ENCODE measurements at regions not wholly inside any gene's neighbourhood (a gene's known extent, or its start where the extent isn't known, plus 50 kb on each side); places are given as distances from the start of the nearest gene placed in this dataset.

DNA sequence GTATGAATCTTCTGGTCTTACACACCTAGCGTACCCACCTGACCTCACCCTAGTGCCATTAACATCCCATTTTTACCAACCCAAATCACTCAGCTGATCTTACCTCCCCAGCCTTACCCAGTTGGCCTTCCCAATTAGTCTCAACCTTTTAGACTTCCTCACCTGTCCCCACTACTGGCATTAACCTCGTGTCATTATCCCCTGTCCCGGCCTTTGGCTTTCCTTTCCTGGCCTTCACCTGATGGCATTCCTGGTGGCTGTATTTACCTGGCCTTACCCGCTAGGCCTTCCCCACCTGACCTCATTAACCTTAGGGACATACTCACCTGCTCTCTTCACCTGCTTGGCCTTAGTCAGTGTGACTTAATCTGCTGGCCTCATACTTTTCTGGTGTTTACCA lies 104.1 kb downstream of the IL12A start:
- Histone ChIP-seq H3K4me1 (ENCODE audit: control insufficient read depth in 2 of 2, insufficient read depth in 2 of 2, low read length in 2 of 2) (no peaks in the 10 kb centered on the region), H3K9me3 (ENCODE audit: control insufficient read depth in 2 of 3, low read length in 3 of 3) (no peaks in the 10 kb centered on the region), H3K4me3 (ENCODE audit: low read length) (no peak overlapping the region), H3K36me3 (ENCODE audit: control insufficient read depth in 2 of 3, insufficient read depth in 3 of 3, low read length in 3 of 3) (no peaks in the 10 kb centered on the region), H3K27ac (ENCODE audit: low read depth, low read length) (no peak overlapping the region), H3K27me3 (ENCODE audit: control insufficient read depth in 2 of 2, insufficient read depth in 2 of 2, low read length in 2 of 2) (no peaks in the 10 kb centered on the region)
- DNase-seq (no peak), ATAC-seq (no peak)
- Mint-ChIP-seq H3K9me3 (peaks cover 0 to 10% (median 0%) of the 10 kb centered on the region in 11 donors), H3K4me1 (no peaks in the 10 kb centered on the region), H3K4me3 (no peak overlapping the region), H3K27ac (no peak overlapping the region), H3K36me3 (peaks cover 0 to 1% (median 0%) of the 10 kb centered on the region in 5 donors), H3K27me3 (no peaks in the 10 kb centered on the region)
- intact Hi-C loops (cut with micrococcal nuclease): no loop called here
- POLR2A ChIA-PET: no interaction called here
- CTCF ChIA-PET: no interaction called here

GRCh38 chr3:160094562-160094961 lies 105.9 kb downstream of the IL12A start:
- CTCF ChIA-PET: interaction anchor here (0.6 kb wide), 1 partner anchor 31 kb away, joined by 3 read pairs; no protein-coding TSS in a partner anchor
- no peaks in the 10 kb centered on the region for H3K4me1 Mint-ChIP-seq
- H3K27ac Mint-ChIP-seq: no peak overlapping the region
- H3K27me3 ChIP-seq (ENCODE audit: control insufficient read depth in 2 of 2, insufficient read depth in 2 of 2, low read length in 2 of 2): no peaks in the 10 kb centered on the region
- intact Hi-C loops (cut with micrococcal nuclease): no loop called here
- no peaks in the 10 kb centered on the region for H3K9me3 Mint-ChIP-seq
- no peaks in the 10 kb centered on the region for H3K36me3 Mint-ChIP-seq
- H3K9me3 ChIP-seq (ENCODE audit: control insufficient read depth in 2 of 3, low read length in 3 of 3): no peaks in the 10 kb centered on the region
- POLR2A ChIA-PET: no interaction called here
- H3K27me3 Mint-ChIP-seq: no peaks in the 10 kb centered on the region
- H3K27ac ChIP-seq (ENCODE audit: low read depth, low read length): no peak overlapping the region
- no peak for ATAC-seq
- H3K4me1 ChIP-seq (ENCODE audit: control insufficient read depth in 2 of 2, insufficient read depth in 2 of 2, low read length in 2 of 2): no peaks in the 10 kb centered on the region
- no peak for DNase-seq
- H3K4me3 Mint-ChIP-seq: no peak overlapping the region
- H3K4me3 ChIP-seq (ENCODE audit: low read length): no peak overlapping the region
- H3K36me3 ChIP-seq (ENCODE audit: control insufficient read depth in 2 of 3, insufficient read depth in 3 of 3, low read length in 3 of 3): no peaks in the 10 kb centered on the region

DNA sequence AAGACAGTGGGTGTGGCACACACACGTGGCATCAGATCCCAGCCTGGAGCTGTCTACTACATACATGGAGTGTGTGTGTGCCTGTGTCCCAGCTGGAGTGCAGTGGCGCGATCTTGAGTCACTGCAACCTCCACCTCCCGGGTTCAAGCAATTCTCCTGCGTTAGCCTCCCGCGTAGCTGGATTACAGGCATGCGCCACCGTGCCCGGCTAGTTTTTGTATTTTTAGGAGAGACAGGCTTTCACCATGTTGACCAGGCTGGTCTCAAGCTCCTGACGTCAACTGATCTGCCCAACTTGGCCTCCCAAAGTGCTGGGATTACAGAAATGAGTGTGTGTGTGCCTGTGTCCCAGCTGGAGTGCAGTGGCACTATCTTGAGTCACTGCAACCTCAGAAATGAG lies 108.8 kb downstream of the IL12A start:
- Mint-ChIP-seq H3K27ac (no peak overlapping the region), H3K4me3 (no peak overlapping the region), H3K36me3 (no peaks in the 10 kb centered on the region), H3K27me3 (peaks cover 0 to 17% (median 4%) of the 10 kb centered on the region in 5 donors), H3K4me1 (no peaks in the 10 kb centered on the region), H3K9me3 (no peaks in the 10 kb centered on the region)
- POLR2A ChIA-PET: no interaction called here
- Histone ChIP-seq H3K4me3 (ENCODE audit: low read length) (no peak overlapping the region), H3K9me3 (ENCODE audit: control insufficient read depth in 2 of 3, low read length in 3 of 3) (no peaks in the 10 kb centered on the region), H3K36me3 (ENCODE audit: control insufficient read depth in 2 of 3, insufficient read depth in 3 of 3, low read length in 3 of 3) (no peaks in the 10 kb centered on the region), H3K27ac (ENCODE audit: low read depth, low read length) (no peak overlapping the region), H3K27me3 (ENCODE audit: control insufficient read depth in 2 of 2, insufficient read depth in 2 of 2, low read length in 2 of 2) (no peaks in the 10 kb centered on the region), H3K4me1 (ENCODE audit: control insufficient read depth in 2 of 2, insufficient read depth in 2 of 2, low read length in 2 of 2) (no peaks in the 10 kb centered on the region)
- no peak for ATAC-seq
- DNase-seq: no peak
- CTCF ChIA-PET: no interaction called here
- intact Hi-C loops (cut with micrococcal nuclease): no loop called here

DNA sequence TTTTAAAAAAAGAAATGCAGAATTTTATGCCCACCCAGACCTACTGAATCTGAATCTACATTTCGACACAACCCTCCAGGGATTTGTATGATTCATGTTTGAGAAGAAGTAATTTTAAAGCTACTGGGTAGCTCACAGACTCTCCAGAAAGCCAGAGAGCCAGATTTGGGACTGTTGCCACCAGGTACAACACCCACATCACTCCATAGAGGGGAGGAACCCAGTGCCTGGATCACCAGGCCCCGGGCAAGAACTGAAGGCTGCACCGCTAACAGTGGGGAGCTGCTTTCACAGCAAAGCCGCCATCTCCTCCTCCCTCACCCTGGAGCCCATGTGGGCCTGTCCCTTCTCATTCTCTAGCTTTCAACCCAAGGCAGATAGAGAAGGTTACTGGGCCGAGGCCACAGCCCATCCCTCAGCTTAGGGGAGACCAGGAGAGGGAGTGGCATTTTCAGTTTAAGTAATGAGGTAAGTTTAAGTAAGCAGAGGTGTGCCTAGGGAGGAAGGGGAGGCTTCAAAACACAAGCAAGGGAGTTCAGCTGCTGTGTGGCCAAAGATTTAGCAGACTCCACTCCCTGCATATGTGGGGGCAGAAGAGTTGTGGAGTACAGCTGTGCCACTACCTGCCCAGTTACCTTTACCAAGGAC lies 109.8 kb downstream of the IL12A start:
- Histone ChIP-seq H3K27me3 (ENCODE audit: control insufficient read depth in 2 of 2, insufficient read depth in 2 of 2, low read length in 2 of 2) (no peaks in the 10 kb centered on the region), H3K27ac (ENCODE audit: low read depth, low read length) (no peak overlapping the region), H3K4me3 (ENCODE audit: low read length) (no peak overlapping the region), H3K4me1 (ENCODE audit: control insufficient read depth in 2 of 2, insufficient read depth in 2 of 2, low read length in 2 of 2) (no peaks in the 10 kb centered on the region), H3K9me3 (ENCODE audit: control insufficient read depth in 2 of 3, low read length in 3 of 3) (no peaks in the 10 kb centered on the region), H3K36me3 (ENCODE audit: control insufficient read depth in 2 of 3, insufficient read depth in 3 of 3, low read length in 3 of 3) (no peaks in the 10 kb centered on the region)
- no peak overlapping the region for H3K4me3 Mint-ChIP-seq
- DNase-seq (no peak), ATAC-seq (no peak)
- ChIA-PET CTCF (no interaction called here), POLR2A (no interaction called here)
- H3K9me3 Mint-ChIP-seq: no peaks in the 10 kb centered on the region
- H3K36me3 Mint-ChIP-seq: no peaks in the 10 kb centered on the region
- H3K27ac Mint-ChIP-seq: no peak overlapping the region
- peaks cover 0 to 17% (median 4%) of the 10 kb centered on the region in 5 donors for H3K27me3 Mint-ChIP-seq
- intact Hi-C loops (cut with micrococcal nuclease): no loop called here
- no peaks in the 10 kb centered on the region for H3K4me1 Mint-ChIP-seq

DNA sequence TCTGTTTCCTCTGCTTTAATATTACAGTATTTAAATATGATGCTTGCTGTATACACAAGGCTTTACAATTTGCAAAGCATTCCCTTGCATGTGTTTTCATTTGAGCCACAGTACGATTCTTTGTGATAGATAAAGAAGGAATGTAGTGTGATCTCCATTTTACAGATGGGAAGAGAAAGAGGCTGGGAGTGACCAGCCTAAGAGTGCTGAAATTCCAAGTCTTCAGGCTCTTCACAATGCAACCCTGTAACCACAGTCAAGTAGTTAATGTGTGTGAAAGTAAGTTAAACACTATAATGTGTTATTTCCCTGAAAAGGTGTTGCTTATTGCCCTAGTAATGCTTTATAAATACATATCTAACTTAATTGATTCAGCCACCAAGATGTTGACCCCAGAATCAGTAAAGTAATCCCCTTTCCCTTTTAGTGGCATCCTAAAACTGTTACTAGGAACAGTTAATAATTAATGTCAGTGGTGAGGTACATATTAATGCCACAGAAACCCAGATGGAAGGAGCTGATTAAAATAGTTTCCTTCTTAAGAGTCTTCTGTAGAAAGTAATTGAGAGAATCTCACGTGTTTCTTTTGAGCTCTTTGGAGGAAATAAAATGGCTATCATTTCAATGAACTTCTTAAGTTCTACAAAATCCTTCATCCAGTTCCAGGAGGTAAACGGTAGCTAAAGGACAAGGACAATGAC lies 110.4 kb downstream of the IL12A start:
- intact Hi-C loops (cut with micrococcal nuclease): no loop called here
- Histone ChIP-seq H3K4me1 (ENCODE audit: control insufficient read depth in 2 of 2, insufficient read depth in 2 of 2, low read length in 2 of 2) (no peaks in the 10 kb centered on the region), H3K4me3 (ENCODE audit: low read length) (no peak overlapping the region), H3K27me3 (ENCODE audit: control insufficient read depth in 2 of 2, insufficient read depth in 2 of 2, low read length in 2 of 2) (no peaks in the 10 kb centered on the region), H3K36me3 (ENCODE audit: control insufficient read depth in 2 of 3, insufficient read depth in 3 of 3, low read length in 3 of 3) (no peaks in the 10 kb centered on the region), H3K27ac (ENCODE audit: low read depth, low read length) (no peak overlapping the region), H3K9me3 (ENCODE audit: control insufficient read depth in 2 of 3, low read length in 3 of 3) (no peaks in the 10 kb centered on the region)
- Mint-ChIP-seq H3K4me1 (no peaks in the 10 kb centered on the region), H3K27me3 (peaks cover 0 to 17% (median 4%) of the 10 kb centered on the region in 5 donors), H3K4me3 (no peak overlapping the region), H3K36me3 (no peaks in the 10 kb centered on the region), H3K9me3 (no peaks in the 10 kb centered on the region), H3K27ac (no peak overlapping the region)
- DNase-seq: no peak
- no peak for ATAC-seq
- ChIA-PET POLR2A (no interaction called here), CTCF (no interaction called here)

DNA sequence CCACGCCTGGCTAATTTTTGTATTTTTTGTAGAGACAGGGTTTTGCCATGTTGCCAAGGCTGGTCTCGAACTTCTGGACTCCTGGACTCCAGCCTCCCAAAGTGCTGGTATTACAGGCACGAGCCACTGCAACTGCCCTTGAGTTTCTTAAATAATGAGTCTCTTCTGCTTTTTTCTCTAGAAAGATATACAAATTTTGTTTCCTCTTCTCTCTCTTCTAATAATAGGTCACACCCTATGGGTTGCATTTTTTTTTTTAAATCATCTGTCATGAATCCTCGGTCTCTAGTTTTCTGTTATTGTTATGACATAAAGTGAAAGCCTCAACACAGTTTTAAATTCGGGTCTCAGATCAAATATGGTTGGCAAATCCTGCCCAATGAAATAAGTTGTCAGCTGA lies 111.2 kb downstream of the IL12A start:
- intact Hi-C loops (cut with micrococcal nuclease): no loop called here
- H3K36me3 ChIP-seq (ENCODE audit: control insufficient read depth in 2 of 3, insufficient read depth in 3 of 3, low read length in 3 of 3): no peaks in the 10 kb centered on the region
- CTCF ChIA-PET: no interaction called here

GRCh38 chr3:160100610-160101009 lies 112.0 kb downstream of the IL12A start:
- H3K9me3 Mint-ChIP-seq: no peaks in the 10 kb centered on the region
- Histone ChIP-seq H3K36me3 (ENCODE audit: control insufficient read depth in 2 of 3, insufficient read depth in 3 of 3, low read length in 3 of 3) (no peaks in the 10 kb centered on the region), H3K27ac (ENCODE audit: low read depth, low read length) (no peak overlapping the region), H3K4me1 (ENCODE audit: control insufficient read depth in 2 of 2, insufficient read depth in 2 of 2, low read length in 2 of 2) (no peaks in the 10 kb centered on the region), H3K9me3 (ENCODE audit: control insufficient read depth in 2 of 3, low read length in 3 of 3) (no peaks in the 10 kb centered on the region), H3K4me3 (ENCODE audit: low read length) (no peak overlapping the region), H3K27me3 (ENCODE audit: control insufficient read depth in 2 of 2, insufficient read depth in 2 of 2, low read length in 2 of 2) (no peaks in the 10 kb centered on the region)
- H3K27me3 Mint-ChIP-seq: peaks cover 0 to 17% (median 4%) of the 10 kb centered on the region in 5 donors
- H3K4me3 Mint-ChIP-seq: no peak overlapping the region
- intact Hi-C loops (cut with micrococcal nuclease): no loop called here
- no peaks in the 10 kb centered on the region for H3K36me3 Mint-ChIP-seq
- no peak for DNase-seq
- ChIA-PET CTCF (no interaction called here), POLR2A (no interaction called here)
- H3K27ac Mint-ChIP-seq: peak overlapping the region in 1 of 9 donors; percentile 31
- ATAC-seq: no peak
- no peaks in the 10 kb centered on the region for H3K4me1 Mint-ChIP-seq

More for the DNA sequence above, 111.2 kb downstream of the IL12A start:
- no peaks in the 10 kb centered on the region for H3K36me3 Mint-ChIP-seq
- H3K4me1 Mint-ChIP-seq: no peaks in the 10 kb centered on the region
- H3K27ac Mint-ChIP-seq: no peak overlapping the region
- H3K9me3 Mint-ChIP-seq: no peaks in the 10 kb centered on the region
- H3K4me3 Mint-ChIP-seq: no peak overlapping the region
- Histone ChIP-seq H3K27me3 (ENCODE audit: control insufficient read depth in 2 of 2, insufficient read depth in 2 of 2, low read length in 2 of 2) (no peaks in the 10 kb centered on the region), H3K27ac (ENCODE audit: low read depth, low read length) (no peak overlapping the region), H3K4me1 (ENCODE audit: control insufficient read depth in 2 of 2, insufficient read depth in 2 of 2, low read length in 2 of 2) (no peaks in the 10 kb centered on the region), H3K9me3 (ENCODE audit: control insufficient read depth in 2 of 3, low read length in 3 of 3) (no peaks in the 10 kb centered on the region), H3K4me3 (ENCODE audit: low read length) (no peak overlapping the region)
- DNase-seq (no peak), ATAC-seq (no peak)
- H3K27me3 Mint-ChIP-seq: peaks cover 0 to 17% (median 4%) of the 10 kb centered on the region in 5 donors
- POLR2A ChIA-PET: no interaction called here
